Activated CD4-positive, alpha-beta T cell treated with anti-CD3 and anti-CD28 coated beads, Interleukin-10, Interleukin-2, amounts not matched to agents 100 ng/mL and 50 ng/mL, durations not matched to agents 16 hours and 8 hours (primary cell): ENCODE measurements at regions not wholly inside any gene's neighbourhood (a gene's known extent, or its start where the extent isn't known, plus 50 kb on each side); places are given as distances from the start of the nearest gene placed in this dataset.

Source experiments
- DNase-seq: peaks from one replicate; pipeline ENCODE4 v3.0.0-alpha.2; 2020

DNA sequence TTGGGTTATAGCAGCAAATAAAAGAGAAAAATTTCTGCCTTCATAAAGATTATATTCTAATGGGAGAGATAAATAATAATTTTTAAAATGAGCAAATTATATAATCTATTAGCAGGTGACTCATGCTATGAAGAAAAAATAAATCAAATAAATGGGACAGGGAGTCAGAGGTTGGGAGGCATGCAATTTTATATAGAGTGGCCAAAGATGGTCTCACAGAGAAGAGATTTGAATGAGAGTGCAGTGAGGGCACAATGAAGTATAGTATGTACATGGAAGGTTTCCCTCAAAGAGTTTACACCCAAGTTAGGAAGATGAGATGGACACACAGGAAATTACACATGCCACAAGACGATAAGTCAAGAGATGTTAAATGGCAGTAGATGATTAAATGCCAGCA is 369.4 kb downstream of the TXNL1 start:
- DNase-seq: no peak

- no peak for DNase-seq
Measured at GRCh38 chr18:56267334-56267733, 371.1 kb downstream of the TXNL1 start.

- DNase-seq: no peak
Measured at GRCh38 chr18:56258178-56258577, 380.2 kb downstream of the TXNL1 start.

GRCh38 chr18:56257205-56257604 is 381.2 kb downstream of the TXNL1 start:
- no peak for DNase-seq

DNA sequence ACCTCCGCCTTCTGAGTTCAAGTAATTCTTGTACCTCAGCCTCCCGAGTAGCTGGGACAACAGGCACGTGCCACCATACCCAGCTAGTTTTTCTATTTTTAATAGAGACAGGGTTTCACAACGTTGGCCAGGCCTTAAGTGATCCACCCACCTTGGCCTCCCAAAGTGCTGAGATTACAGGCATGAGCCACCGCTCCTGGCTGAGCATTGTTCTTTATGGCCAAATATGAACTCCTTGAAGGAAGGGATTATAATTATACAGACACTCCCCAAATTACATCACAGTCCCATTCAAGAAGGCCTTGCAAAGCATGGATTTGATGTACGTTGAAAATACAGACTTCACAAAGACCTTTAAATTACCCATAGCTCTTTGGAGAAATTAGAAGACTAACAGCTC is 381.7 kb downstream of the TXNL1 start:
- no peak for DNase-seq

- DNase-seq: no peak
Measured at GRCh38 chr18:56255381-56255780, 383.0 kb downstream of the TXNL1 start.

DNA sequence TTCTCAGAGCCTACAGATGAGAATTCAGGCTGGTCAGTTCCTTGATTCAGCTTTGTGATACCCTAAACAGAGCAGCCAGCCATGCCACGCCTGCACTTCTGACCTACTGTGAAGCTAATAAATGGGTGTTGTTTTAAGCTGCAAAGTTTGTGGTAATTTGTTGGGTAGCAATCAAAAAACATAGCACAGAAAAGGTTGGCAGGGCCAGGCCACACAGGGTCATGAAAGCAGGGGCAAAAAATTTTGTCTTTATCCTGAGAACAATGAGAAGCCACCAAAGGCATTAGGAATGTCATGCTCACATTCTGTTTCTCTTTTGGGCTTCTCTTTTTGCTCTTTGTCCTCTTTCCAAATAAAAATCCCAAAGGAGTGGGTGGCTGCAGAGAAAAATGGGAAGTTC is 385.9 kb downstream of the TXNL1 start:
- DNase-seq: no peak

GRCh38 chr18:56248610-56249235 is 389.7 kb downstream of the TXNL1 start:
- DNase-seq: no peak

GRCh38 chr18:56246916-56247315 is 391.5 kb downstream of the TXNL1 start:
- DNase-seq: no peak

DNA sequence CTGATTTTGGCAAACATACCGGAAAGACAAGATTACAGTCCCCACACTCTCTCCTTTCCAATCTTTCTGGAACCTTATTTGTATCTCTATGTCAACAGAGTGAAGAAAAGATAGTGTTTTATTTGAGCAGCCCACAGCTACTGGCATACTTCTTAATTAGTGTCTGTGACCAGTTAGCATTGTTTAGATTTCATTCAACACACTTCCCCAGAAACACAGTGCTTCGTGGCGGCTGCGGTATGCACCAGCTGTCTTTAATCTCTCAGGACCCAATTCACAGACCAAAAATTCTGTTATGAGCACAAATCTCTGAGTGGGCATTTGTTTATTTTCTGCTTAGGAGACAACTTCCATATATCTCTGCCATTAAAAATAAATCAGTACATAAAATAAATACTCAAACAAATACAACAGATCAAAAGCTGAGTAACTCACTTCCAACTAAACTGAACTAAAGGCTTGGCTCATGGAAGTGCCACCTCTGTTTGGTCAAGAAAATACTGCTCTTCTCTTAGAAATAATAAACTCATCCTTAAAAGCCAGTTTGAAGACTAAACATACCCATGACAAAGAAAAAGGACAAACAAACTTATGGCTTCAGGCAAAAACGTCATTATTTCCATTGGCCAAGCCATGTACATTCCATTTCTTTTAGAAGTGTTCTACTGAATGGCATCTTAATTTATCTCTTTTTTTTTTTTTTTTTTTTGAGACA is 392.4 kb downstream of the TXNL1 start:
- DNase-seq: no peak

GRCh38 chr18:56240405-56240804 is 398.0 kb downstream of the TXNL1 start:
- DNase-seq: no peak

GRCh38 chr18:56238576-56238975 is 399.8 kb downstream of the TXNL1 start:
- DNase-seq: no peak

- DNase-seq: no peak
Measured at GRCh38 chr18:56235481-56236013, 402.8 kb downstream of the TXNL1 start.

DNA sequence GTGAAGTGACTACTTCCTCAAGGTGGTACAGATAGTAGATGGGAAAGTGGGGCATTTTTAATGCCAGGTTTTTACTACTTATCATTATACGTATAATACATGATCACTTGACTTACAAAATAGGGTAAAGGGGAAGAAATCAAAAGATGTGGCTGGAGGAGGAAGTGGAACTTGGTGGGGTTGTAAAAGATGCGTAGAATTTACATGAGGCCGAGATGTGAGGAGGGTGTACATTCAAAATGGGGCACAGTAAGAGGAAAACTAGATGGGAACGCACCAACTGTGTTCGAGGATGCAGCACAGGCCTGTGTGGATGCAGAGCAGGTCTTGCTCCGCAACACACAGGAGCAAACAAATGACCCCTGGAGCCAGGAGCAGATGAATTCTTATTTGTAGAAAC is 403.3 kb downstream of the TXNL1 start:
- no peak for DNase-seq

GRCh38 chr18:56233595-56233994 is 404.8 kb downstream of the TXNL1 start:
- DNase-seq: no peak

DNA sequence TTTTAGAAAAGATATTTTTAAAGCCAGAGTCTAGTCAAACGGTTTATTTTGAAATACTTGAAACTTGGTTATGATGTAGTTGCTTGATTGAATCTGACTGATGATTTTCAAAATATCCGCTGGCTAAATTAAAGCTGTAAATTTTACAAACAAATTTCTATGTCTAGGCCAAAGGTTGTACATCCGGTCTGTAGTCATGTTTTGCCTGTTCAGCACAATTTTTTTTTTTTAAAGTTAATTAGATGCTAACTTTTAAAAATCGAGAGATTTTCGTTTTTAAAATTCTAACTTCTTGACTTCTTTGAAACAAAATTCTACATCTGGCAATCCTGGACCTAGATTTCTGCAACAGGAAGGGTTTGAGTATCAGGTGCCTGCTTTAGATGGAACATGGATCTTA is 412.4 kb downstream of the TXNL1 start:
- no peak for DNase-seq

GRCh38 chr18:56224669-56225561 is 413.5 kb downstream of the TXNL1 start:
- DNase-seq: no peak

DNA sequence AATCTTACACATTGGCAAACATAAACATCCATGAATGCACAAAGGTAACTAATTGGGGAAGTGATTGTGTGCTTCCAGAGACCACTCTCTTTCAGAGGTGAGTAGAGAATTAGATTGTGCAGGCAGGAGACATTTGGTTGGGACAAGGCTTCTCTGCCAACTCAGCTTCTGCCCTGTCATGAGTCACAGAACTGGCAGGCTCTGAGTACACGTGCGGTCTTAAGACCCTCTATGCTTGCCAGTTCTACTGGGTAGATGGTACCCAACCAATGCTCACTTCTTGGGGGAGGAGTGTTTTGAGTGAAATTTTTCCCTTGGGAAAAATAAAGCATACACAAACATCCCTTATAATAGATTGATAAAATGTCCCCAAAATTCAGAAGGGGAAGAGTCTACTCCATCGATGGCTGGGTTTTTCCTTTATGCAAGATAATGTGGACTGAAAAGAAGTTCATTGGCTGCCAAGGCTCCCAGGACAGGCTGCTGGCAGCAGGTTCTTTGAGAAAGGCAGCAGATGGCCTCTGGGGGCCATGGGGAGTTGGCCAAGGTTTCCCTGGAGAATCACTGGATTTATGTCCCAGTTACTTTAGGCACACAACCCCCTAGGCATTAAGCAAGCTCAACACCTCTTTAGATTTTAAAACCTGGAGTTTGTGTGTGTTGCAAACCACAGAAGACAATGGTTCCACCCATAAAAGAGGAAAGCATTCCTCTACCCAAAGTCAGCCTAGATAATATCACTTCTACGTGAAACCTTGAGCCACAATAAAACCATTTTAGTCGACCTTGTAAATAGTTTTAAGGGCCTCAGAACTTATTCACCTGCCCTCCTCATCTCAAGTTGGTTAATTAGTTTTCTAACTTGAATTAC is 417.0 kb downstream of the TXNL1 start:
- no peak for DNase-seq

DNA sequence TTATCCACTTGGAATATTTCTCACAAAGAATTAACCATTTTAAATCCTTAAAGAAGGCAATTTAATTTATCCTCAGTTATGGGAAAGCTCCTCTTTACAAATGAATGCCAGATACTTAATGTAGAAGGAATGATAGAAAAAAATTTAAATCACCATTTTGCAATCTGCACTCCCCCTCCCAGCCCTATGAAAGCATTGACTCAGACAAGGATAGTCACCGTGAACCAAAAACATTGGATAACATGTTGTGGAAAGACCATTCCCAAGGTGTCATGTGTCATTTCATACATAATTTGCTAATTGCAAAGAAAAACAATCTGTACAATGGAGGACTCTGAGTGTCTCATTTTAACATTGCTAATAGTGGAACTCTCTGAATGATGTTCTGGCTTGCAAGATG is 421.0 kb downstream of the TXNL1 start:
- DNase-seq: no peak

- no peak for DNase-seq
Measured at GRCh38 chr18:56214706-56215105, 423.7 kb downstream of the TXNL1 start.

- DNase-seq: no peak
Measured at GRCh38 chr18:56210520-56210919, 427.9 kb downstream of the TXNL1 start.

DNA sequence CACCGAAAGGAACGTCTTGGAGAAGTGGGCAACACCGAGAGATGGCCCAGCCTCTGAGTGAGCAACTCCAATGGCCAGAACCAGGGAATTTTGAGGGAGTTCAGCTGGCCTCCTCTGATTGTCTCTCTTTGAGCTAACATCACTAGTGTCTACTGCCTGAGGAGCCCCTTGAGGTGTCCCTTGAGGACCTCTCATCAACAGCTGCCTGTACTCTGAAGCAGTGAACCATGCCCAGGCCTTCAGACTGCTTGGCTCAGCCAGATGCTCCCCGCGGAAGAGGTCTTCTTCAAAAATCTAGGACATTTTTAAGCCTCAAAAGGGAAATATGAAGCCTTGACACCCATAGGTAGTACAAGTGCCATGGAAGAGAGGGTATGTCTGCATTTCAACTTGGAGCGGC is 430.4 kb downstream of the TXNL1 start:
- no peak for DNase-seq

DNA sequence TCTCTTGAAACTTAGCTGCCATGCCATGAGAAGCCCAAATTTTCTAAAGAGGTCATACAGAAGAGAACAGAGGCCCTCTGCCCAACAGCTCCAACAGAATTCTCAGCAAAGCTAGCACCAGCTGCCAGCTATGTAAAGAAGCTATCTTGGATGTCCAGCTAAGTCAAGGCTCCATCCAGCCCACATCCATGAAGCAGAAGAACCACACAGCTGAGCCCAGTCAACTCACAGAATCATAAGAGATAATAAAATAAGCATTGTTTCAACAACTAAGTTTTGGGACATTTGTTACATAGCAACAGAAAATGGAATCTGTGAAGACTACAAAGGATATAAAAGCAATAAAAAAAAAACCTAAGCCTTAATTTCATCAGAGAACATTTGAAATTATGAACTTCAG is 434.3 kb downstream of the TXNL1 start:
- no peak for DNase-seq
